ENCODE measurements at regions not wholly inside any gene's neighbourhood (a gene's known extent, or its start where the extent isn't known, plus 50 kb on each side); places are given as distances from the start of the nearest gene placed in this dataset.

DNA sequence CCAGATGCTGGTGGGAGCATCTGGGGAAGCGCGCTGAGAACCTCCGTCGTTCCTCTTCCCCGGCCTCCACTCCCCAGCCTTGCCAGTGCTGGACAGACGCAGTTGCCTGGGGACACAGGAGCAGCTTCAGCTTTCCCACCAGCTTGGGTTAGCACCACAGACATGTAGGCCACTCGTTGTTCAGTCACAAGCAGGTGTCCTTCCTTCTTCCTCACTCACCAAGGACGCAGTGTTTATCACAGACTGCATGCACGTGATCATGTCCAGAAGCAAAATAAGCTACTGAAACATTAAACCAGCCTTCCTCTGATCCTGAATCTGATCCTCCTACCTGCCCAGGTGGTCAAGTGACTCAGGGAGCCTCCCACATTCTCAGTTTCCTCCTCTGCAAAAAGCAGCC is 232.9 kb downstream of the SYK start:
- Histone ChIP-seq H3K27ac (ENCODE audit: low read length) (no peak overlapping the region), H3K27me3 (ENCODE audit: control insufficient read depth in 1 of 2, insufficient read depth in 2 of 2, low read length in 2 of 2) (no peaks in the 10 kb centered on the region), H3K4me1 (ENCODE audit: control insufficient read depth, insufficient read depth, low read length) (peaks cover 22% of the 10 kb centered on the region), H3K4me3 (ENCODE audit: low read length in 2 of 2) (no peak overlapping the region), H3K9ac (ENCODE audit: low read length in 2 of 2) (no peak overlapping the region), H3K36me3 (ENCODE audit: control insufficient read depth in 2 of 2, insufficient read depth in 2 of 2, low read length in 2 of 2) (no peaks in the 10 kb centered on the region), H3K9me3 (ENCODE audit: control insufficient read depth in 2 of 2, low read length in 2 of 2) (no peaks in the 10 kb centered on the region)

DNA sequence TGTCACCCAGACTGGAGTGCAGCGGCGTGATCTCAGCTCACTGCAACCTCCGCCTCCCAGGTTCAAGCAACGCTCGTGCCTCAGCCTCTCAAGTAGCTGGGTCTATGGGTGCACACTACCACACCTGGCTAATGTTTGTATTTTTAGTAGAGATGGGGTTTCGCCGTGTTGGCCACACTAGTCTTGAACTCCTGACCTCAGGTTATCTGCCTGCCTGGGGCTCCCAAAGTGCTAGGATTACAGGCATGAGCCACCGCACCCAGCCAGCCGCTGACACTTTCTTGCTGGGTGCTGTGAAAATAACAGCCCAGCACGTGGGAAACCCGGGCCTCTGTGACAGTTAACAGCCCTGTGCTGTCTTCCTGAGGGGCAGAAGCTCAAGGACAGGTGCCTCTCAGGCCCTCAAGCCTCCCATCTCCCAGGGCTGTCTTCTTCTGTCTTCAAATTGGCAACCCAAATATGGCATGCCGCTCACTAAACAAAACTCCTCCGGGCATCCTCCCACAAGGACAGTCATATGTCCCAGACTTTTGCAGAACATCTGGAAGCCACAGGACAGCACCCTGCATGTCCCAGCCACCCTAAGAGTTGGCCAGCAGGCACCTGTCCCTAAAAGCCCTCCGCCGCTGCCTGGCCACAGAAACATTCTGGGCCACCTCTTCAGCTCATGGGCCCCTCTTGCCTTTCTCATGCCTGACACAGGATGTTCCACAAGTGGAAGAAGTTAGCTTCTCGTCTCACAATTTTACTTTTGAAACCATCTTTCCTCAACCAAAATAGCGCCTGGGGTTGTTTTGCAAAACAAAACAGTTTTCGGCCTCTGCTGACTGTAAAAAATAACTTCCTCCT is 233.6 kb downstream of the SYK start:
- Histone ChIP-seq H3K9ac (ENCODE audit: low read length in 2 of 2) (no peak overlapping the region), H3K4me1 (ENCODE audit: control insufficient read depth, insufficient read depth, low read length) (peaks cover 22% of the 10 kb centered on the region), H3K4me3 (ENCODE audit: low read length in 2 of 2) (no peak overlapping the region), H3K9me3 (ENCODE audit: control insufficient read depth in 2 of 2, low read length in 2 of 2) (no peaks in the 10 kb centered on the region), H3K36me3 (ENCODE audit: control insufficient read depth in 2 of 2, insufficient read depth in 2 of 2, low read length in 2 of 2) (no peaks in the 10 kb centered on the region), H3K27ac (ENCODE audit: low read length) (no peak overlapping the region), H3K27me3 (ENCODE audit: control insufficient read depth in 1 of 2, insufficient read depth in 2 of 2, low read length in 2 of 2) (no peaks in the 10 kb centered on the region)

DNA sequence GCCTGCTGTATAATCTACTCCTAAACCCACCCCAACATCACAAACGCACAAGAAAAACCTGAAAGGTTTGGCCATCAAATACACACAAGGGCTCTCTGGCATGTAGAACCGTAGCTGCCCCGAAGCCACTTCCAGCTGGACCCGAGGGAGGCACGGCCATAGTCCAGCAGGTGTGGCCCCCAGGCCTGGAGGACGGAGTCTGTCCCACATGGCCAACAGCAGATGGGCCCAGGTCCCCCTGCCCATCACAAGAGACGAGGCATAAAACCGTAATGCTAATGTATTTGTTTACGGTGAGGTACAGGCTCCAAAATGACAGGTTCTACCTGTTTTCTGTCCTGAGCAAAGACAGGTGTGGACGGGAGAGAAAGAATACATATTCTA is 234.2 kb downstream of the SYK start:
- H3K9ac ChIP-seq (ENCODE audit: low read length in 2 of 2), result no peak overlapping the region
- no peaks in the 10 kb centered on the region for H3K36me3 ChIP-seq (ENCODE audit: control insufficient read depth in 2 of 2, insufficient read depth in 2 of 2, low read length in 2 of 2)
- H3K27ac ChIP-seq (ENCODE audit: low read length), result no peak overlapping the region
- H3K4me1 ChIP-seq (ENCODE audit: control insufficient read depth, insufficient read depth, low read length), result peaks cover 22% of the 10 kb centered on the region
- no peaks in the 10 kb centered on the region for H3K27me3 ChIP-seq (ENCODE audit: control insufficient read depth in 1 of 2, insufficient read depth in 2 of 2, low read length in 2 of 2)
- H3K9me3 ChIP-seq (ENCODE audit: control insufficient read depth in 2 of 2, low read length in 2 of 2), result no peaks in the 10 kb centered on the region
- no peak overlapping the region for H3K4me3 ChIP-seq (ENCODE audit: low read length in 2 of 2)

DNA sequence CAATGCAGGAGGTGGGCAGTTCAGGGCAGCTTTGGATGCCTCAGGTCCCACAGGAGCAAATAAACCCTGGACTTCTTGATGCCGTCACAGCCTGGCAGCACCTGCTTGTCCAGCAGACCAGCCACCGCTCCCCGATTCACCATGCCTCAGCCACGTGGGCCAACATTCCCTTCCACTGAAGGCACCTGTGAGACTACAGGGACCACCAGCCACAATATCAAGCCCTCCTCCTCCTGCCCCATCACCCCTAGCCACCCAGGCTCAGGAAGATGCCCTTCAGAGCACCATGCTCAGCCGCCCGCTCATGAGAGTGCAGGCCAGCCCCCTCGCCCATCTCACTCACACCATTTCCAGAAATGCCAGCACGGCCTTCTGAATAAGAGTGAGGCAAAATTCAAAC is 234.7 kb downstream of the SYK start:
- no peak overlapping the region for H3K27ac ChIP-seq (ENCODE audit: low read length)
- H3K4me1 ChIP-seq (ENCODE audit: control insufficient read depth, insufficient read depth, low read length), result peaks cover 22% of the 10 kb centered on the region
- no peak overlapping the region for H3K4me3 ChIP-seq (ENCODE audit: low read length in 2 of 2)
- H3K27me3 ChIP-seq (ENCODE audit: control insufficient read depth in 1 of 2, insufficient read depth in 2 of 2, low read length in 2 of 2), result no peaks in the 10 kb centered on the region
- H3K9me3 ChIP-seq (ENCODE audit: control insufficient read depth in 2 of 2, low read length in 2 of 2), result no peaks in the 10 kb centered on the region
- no peaks in the 10 kb centered on the region for H3K36me3 ChIP-seq (ENCODE audit: control insufficient read depth in 2 of 2, insufficient read depth in 2 of 2, low read length in 2 of 2)
- no peak overlapping the region for H3K9ac ChIP-seq (ENCODE audit: low read length in 2 of 2)

DNA sequence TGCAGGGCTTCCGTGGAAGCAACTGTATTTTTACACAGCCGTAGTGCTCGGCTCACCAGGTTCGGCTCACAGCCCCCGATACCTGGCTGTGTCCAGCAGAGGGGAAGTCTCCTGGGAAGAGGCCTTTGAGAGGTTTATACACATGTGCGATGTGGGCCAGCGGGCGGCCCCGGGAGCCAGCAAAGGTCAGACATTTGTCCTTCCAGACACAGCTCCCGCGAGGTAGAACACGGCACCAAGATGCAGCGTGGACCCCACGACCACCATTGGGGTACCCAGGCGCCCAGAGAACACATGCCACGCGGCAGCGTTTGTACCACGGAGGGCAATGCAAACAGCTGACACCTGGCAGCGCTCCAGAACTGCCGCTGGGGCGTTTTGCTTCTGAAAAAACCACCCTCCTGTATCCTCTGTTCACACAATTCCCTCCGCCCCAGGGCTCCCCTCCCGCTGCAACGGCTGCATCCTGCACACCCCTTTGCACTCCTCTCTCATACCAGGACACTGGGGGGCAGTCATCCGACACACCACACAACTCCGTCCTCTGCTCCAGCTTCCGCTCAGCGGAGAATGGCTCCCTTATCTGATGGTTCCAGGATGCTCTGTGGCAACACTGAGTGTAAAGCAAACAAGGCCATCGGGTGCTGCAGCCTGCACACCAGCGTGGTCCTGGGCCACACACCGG is 235.3 kb downstream of the SYK start:
- Histone ChIP-seq H3K27me3 (ENCODE audit: control insufficient read depth in 1 of 2, insufficient read depth in 2 of 2, low read length in 2 of 2) (no peaks in the 10 kb centered on the region), H3K9ac (ENCODE audit: low read length in 2 of 2) (no peak overlapping the region)

DNA sequence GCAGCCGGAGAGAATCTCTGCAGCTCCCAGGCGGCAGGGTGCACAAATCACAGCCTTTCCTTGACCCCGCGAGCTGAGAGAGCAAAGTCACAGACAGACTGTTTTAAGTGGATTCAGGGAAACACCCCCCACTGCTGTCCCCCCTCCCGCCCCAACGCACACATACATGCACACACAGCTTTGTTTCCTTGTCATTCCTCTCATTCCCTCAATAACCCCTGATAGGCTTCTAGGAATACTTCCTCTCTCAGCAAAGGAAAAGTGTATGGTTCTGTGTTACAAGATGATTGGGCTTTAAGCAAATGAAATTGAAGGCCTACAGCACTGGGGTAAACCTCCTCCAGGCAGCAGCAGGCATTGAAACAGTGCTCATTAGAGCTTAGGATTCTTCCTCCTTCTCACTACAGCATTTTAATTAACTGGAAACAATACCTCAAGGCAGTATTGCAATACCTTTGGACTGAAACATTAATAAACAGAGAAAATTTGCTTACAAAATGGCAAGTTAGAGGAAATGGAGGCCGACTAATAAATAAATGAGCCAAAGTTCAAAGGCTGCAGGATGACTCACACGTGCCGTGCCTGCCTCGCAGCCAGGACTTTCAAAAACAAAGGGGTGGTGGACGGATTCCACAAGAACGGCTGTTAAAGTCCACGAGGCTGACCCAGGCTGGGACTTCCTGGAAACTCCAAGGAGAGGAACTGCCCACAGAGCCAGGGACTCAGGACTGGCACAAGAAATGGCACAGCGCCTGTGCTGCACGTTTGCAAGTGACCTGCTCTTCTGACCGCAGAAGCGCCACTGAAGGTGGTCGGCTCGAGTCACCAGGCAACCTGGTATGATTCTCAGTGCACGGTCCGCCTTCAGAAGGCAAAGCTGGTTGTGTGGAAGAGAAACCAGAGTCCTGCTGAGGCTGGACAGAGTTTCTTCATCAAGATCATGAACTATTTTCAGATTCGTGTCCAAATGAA is 236.2 kb downstream of the SYK start:
- H3K27me3 ChIP-seq (ENCODE audit: control insufficient read depth in 1 of 2, insufficient read depth in 2 of 2, low read length in 2 of 2), result no peaks in the 10 kb centered on the region
- H3K9ac ChIP-seq (ENCODE audit: low read length in 2 of 2), result no peak overlapping the region
- H3K36me3 ChIP-seq (ENCODE audit: control insufficient read depth in 2 of 2, insufficient read depth in 2 of 2, low read length in 2 of 2), result no peaks in the 10 kb centered on the region
- H3K4me3 ChIP-seq (ENCODE audit: low read length in 2 of 2), result peak overlapping the region in 1 of 2 donors; percentile 57
- H3K27ac ChIP-seq (ENCODE audit: low read length), result peak overlapping the region; percentile 46
- peaks cover 22% of the 10 kb centered on the region for H3K4me1 ChIP-seq (ENCODE audit: control insufficient read depth, insufficient read depth, low read length)
- H3K9me3 ChIP-seq (ENCODE audit: control insufficient read depth in 2 of 2, low read length in 2 of 2), result no peaks in the 10 kb centered on the region

More for the DNA sequence above, 235.3 kb downstream of the SYK start:
- peak overlapping the region in 1 of 2 donors; percentile 57 for H3K4me3 ChIP-seq (ENCODE audit: low read length in 2 of 2)
- H3K36me3 ChIP-seq (ENCODE audit: control insufficient read depth in 2 of 2, insufficient read depth in 2 of 2, low read length in 2 of 2), result no peaks in the 10 kb centered on the region
- H3K27ac ChIP-seq (ENCODE audit: low read length), result no peak overlapping the region
- peaks cover 22% of the 10 kb centered on the region for H3K4me1 ChIP-seq (ENCODE audit: control insufficient read depth, insufficient read depth, low read length)
- H3K9me3 ChIP-seq (ENCODE audit: control insufficient read depth in 2 of 2, low read length in 2 of 2), result no peaks in the 10 kb centered on the region

GRCh38 chr9:91038483-91039124 is 237.0 kb downstream of the SYK start:
- Histone ChIP-seq H3K36me3 (ENCODE audit: control insufficient read depth in 2 of 2, insufficient read depth in 2 of 2, low read length in 2 of 2) (no peaks in the 10 kb centered on the region), H3K4me1 (ENCODE audit: control insufficient read depth, insufficient read depth, low read length) (peaks cover 22% of the 10 kb centered on the region), H3K27ac (ENCODE audit: low read length) (no peak overlapping the region), H3K27me3 (ENCODE audit: control insufficient read depth in 1 of 2, insufficient read depth in 2 of 2, low read length in 2 of 2) (no peaks in the 10 kb centered on the region), H3K9me3 (ENCODE audit: control insufficient read depth in 2 of 2, low read length in 2 of 2) (no peaks in the 10 kb centered on the region), H3K4me3 (ENCODE audit: low read length in 2 of 2) (peak overlapping the region in 1 of 2 donors; percentile 8), H3K9ac (ENCODE audit: low read length in 2 of 2) (no peak overlapping the region)

GRCh38 chr9:91039125-91039834 is 237.7 kb downstream of the SYK start:
- Histone ChIP-seq H3K27me3 (ENCODE audit: control insufficient read depth in 1 of 2, insufficient read depth in 2 of 2, low read length in 2 of 2) (no peaks in the 10 kb centered on the region), H3K4me1 (ENCODE audit: control insufficient read depth, insufficient read depth, low read length) (peaks cover 22% of the 10 kb centered on the region), H3K4me3 (ENCODE audit: low read length in 2 of 2) (no peak overlapping the region)

GRCh38 chr9:91039835-91040140 is 238.2 kb downstream of the SYK start:
- no peak overlapping the region for H3K27ac ChIP-seq (ENCODE audit: low read length)
- peaks cover 22% of the 10 kb centered on the region for H3K4me1 ChIP-seq (ENCODE audit: control insufficient read depth, insufficient read depth, low read length)
- H3K36me3 ChIP-seq (ENCODE audit: control insufficient read depth in 2 of 2, insufficient read depth in 2 of 2, low read length in 2 of 2), result no peaks in the 10 kb centered on the region
- H3K27me3 ChIP-seq (ENCODE audit: control insufficient read depth in 1 of 2, insufficient read depth in 2 of 2, low read length in 2 of 2), result no peaks in the 10 kb centered on the region
- no peak overlapping the region for H3K4me3 ChIP-seq (ENCODE audit: low read length in 2 of 2)
- no peaks in the 10 kb centered on the region for H3K9me3 ChIP-seq (ENCODE audit: control insufficient read depth in 2 of 2, low read length in 2 of 2)
- no peak overlapping the region for H3K9ac ChIP-seq (ENCODE audit: low read length in 2 of 2)

More at GRCh38 chr9:91039125-91039834, 237.7 kb downstream of the SYK start:
- Histone ChIP-seq H3K27ac (ENCODE audit: low read length) (no peak overlapping the region), H3K9me3 (ENCODE audit: control insufficient read depth in 2 of 2, low read length in 2 of 2) (no peaks in the 10 kb centered on the region), H3K9ac (ENCODE audit: low read length in 2 of 2) (no peak overlapping the region), H3K36me3 (ENCODE audit: control insufficient read depth in 2 of 2, insufficient read depth in 2 of 2, low read length in 2 of 2) (no peaks in the 10 kb centered on the region)

Measured in stomach smooth muscle (tissue), 2 donors.